Common myeloid progenitor, CD34-positive (primary cell): ENCODE measurements at regions not wholly inside any gene's neighbourhood (a gene's known extent, or its start where the extent isn't known, plus 50 kb on each side); places are given as distances from the start of the nearest gene placed in this dataset.
"Not testable (repeated sequence)": the region's sequence is repeated elsewhere in the genome, so short reads cannot be mapped to it uniquely, and the experiment has no call there.

Source experiments
- CTCF ChIA-PET: fragments of 350-600 bp; sonication (Branson Sonifier 250); formaldehyde crosslinking; loops from one replicate; lab custom pipeline; 2021; ENCODE audit warnings: antibody characterized with exemption; lab: Charles Lee
- POLR2A ChIA-PET: fragments of 350-600 bp; sonication (Branson Sonifier 250); formaldehyde crosslinking; loops from one replicate; lab custom pipeline; 2021; ENCODE audit warnings: antibody characterized with exemption; lab: Charles Lee
- DNase-seq, 3 donors: peaks; one replicate each; pipeline versions ENCODE4 v3.0.0 to v3.0.0-alpha.2; 2013
- H3K27ac ChIP-seq, 2 experiments: 1 replicate in 1 of 2; 2 replicates in 1 of 2; pipeline ENCODE4 v1.7.0; 2013; ENCODE audit warnings: inconsistent platforms in 2 of 2, low read length in 2 of 2, mild to moderate bottlenecking in 2 of 2, low read depth in 1 of 2, moderate library complexity in 1 of 2; ENCODE audit not compliant: severe bottlenecking in 2 of 2, insufficient read depth in 1 of 2, poor library complexity in 1 of 2
- H3K27me3 ChIP-seq, 5 experiments: replicated peaks in 2 of 5; 1 replicate in 3 of 5; 2 replicates in 2 of 5; pipeline versions ENCODE4 v1.6.1 to v1.7.0; 2013; ENCODE audit warnings: low read length in 4 of 5, mild to moderate bottlenecking in 2 of 5, moderate library complexity in 2 of 5, inconsistent platforms in 1 of 5; ENCODE audit not compliant: insufficient read depth in 5 of 5, control insufficient read depth in 4 of 5
- H3K36me3 ChIP-seq, 4 experiments: 1 replicate in 2 of 4; 2 replicates in 2 of 4; pipeline versions ENCODE4 v1.6.1 to v1.7.0; 2013; ENCODE audit warnings: low read length in 3 of 4, control low read depth in 1 of 4, mild to moderate bottlenecking in 1 of 4; ENCODE audit not compliant: control insufficient read depth in 4 of 4, insufficient read depth in 4 of 4
- H3K4me1 ChIP-seq, 4 experiments: 1 replicate in 3 of 4; 2 replicates in 1 of 4; pipeline versions ENCODE4 v1.6.1 to v1.7.1; 2013; ENCODE audit warnings: low read length in 3 of 4, mild to moderate bottlenecking in 3 of 4, control low read depth in 1 of 4, inconsistent platforms in 1 of 4, moderate library complexity in 1 of 4; ENCODE audit not compliant: control insufficient read depth in 4 of 4, insufficient read depth in 4 of 4; ENCODE audit errors: control extremely low read depth in 1 of 4
- H3K4me3 ChIP-seq, 7 experiments: 1 replicate in 4 of 7; 2 replicates in 3 of 7; pipeline versions ENCODE4 v1.5.1 to v1.7.0; 2013; ENCODE audit warnings: mild to moderate bottlenecking in 7 of 7, low read length in 6 of 7, moderate library complexity in 6 of 7, inconsistent platforms in 2 of 7, low read depth in 2 of 7, control low read depth in 1 of 7; ENCODE audit not compliant: insufficient read depth in 4 of 7, control insufficient read depth in 1 of 7; ENCODE audit errors: extremely low read depth in 1 of 7
- H3K9me3 ChIP-seq, 5 experiments: 1 replicate in 4 of 5; 2 replicates in 1 of 5; pipeline versions ENCODE4 v1.6.1 to v1.7.1; 2013; ENCODE audit warnings: low read length in 4 of 5, mild to moderate bottlenecking in 2 of 5, inconsistent platforms in 1 of 5, low read depth in 1 of 5, moderate library complexity in 1 of 5; ENCODE audit not compliant: control insufficient read depth in 4 of 5, insufficient read depth in 2 of 5; ENCODE audit errors: control extremely low read depth in 1 of 5
- WGBS: methylation state at CpG from one replicate; pipeline ENCODE4 v1.1.5; 2013; ENCODE audit not compliant: insufficient coverage; 5-methylcytosine and 5-hydroxymethylcytosine counted together

DNA sequence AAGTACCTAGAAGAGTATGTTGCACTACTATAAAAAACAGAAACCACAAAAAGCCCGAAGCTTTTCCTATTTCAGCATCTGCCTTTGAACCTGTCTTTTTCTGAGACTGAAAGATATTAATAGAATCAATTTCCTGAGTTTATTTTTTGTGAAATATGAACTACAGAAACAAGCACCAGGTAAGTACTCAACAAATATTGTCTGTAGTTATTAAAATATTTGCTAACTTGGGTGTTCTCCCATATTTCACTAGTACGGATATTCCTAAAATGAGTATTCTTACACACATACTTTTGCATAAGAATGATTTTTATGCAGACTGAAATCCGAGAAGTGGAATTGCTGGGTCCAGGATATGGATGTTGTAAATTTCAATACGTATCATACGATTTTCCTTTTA, 188.0 kb downstream of the OR4C45 start:
- ChIA-PET POLR2A (no interaction called here), CTCF (no interaction called here)
- Histone ChIP-seq H3K4me1 (no peaks in the 10 kb centered on the region), H3K36me3 (no peaks in the 10 kb centered on the region), H3K27me3 (no peaks in the 10 kb centered on the region), H3K4me3 (no peak overlapping the region), H3K9me3 (no peaks in the 10 kb centered on the region), H3K27ac (no peak overlapping the region)
- no CpG with 5 or more reads among the region's 5 CpGs for WGBS
- DNase-seq: no peak

DNA sequence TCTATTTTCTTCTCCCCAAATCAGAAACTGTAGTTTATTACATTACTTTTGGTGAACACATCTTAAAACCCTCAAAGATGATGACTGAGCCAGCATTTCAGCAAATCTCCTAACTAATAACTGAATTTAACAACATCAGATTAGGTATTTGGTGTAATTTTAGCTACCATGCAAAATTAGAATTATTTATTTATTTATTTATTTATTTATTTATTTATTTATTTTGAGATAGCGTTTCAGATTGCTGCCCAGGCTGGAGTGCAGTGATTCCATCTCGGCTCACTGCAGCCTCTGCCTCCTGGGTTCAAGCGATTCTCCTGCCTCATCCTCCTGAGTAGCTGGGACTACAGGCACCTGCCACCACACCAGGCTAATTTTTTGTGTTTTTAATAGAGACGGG, 205.7 kb downstream of the OR4C45 start:
- H3K36me3 ChIP-seq, H3K4me3 ChIP-seq, H3K9me3 ChIP-seq, CTCF ChIA-PET, H3K27me3 ChIP-seq, H3K4me1 ChIP-seq, DNase-seq, H3K27ac ChIP-seq: not testable (repeated sequence)
- POLR2A ChIA-PET: interaction anchor here (0.6 kb wide), 1 partner anchor 380 kb away, joined by 3 read pairs; no protein-coding TSS in a partner anchor
- WGBS: 86% methylated on average over 4 of the region's 4 CpGs

DNA sequence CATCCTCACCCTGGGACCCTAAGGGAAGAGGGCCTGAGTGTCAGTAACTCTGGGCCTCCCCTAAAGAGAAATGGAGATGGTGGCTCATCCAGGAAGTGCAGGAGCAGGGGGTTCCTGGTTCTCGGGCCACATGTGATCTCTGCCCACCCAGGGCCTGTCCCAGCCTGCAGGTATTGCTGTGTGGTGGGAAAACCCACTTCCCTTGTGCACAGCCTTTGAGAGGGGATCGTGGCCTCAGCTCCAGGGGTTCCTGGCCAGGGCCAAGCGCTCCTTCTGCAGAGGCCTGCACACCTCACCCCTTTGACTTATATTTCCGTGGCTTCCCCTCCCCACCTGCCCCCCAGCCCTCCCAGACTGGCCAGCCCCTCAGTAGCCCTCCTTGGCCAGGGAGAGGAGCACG, 213.5 kb downstream of the OR4C45 start:
- Histone ChIP-seq H3K4me3 (no peak overlapping the region), H3K27me3 (no peaks in the 10 kb centered on the region), H3K9me3 (peaks cover 0 to 16% (median 0%) of the 10 kb centered on the region in 5 experiments), H3K36me3 (no peaks in the 10 kb centered on the region), H3K4me1 (no peaks in the 10 kb centered on the region), H3K27ac (no peak overlapping the region)
- 59% methylated on average over 4 of the region's 5 CpGs for WGBS
- CTCF ChIA-PET: no interaction called here
- POLR2A ChIA-PET: no interaction called here
- no peak for DNase-seq

GRCh38 chr11:50246699-50247098, 214.0 kb downstream of the OR4C45 start:
- no peak for DNase-seq
- no peaks in the 10 kb centered on the region for H3K4me1 ChIP-seq
- WGBS: 95% methylated on average over 15 of the region's 16 CpGs
- CTCF ChIA-PET: no interaction called here
- H3K9me3 ChIP-seq: peaks cover 0 to 16% (median 0%) of the 10 kb centered on the region in 5 experiments
- H3K27me3 ChIP-seq: no peaks in the 10 kb centered on the region
- H3K36me3 ChIP-seq: no peaks in the 10 kb centered on the region
- POLR2A ChIA-PET: no interaction called here
- H3K4me3 ChIP-seq: no peak overlapping the region
- no peak overlapping the region for H3K27ac ChIP-seq

GRCh38 chr11:50247309-50247874, 214.7 kb downstream of the OR4C45 start:
- H3K4me3 ChIP-seq: no peak overlapping the region
- 93% methylated on average over 20 of the region's 20 CpGs for WGBS
- POLR2A ChIA-PET: no interaction called here
- H3K27ac ChIP-seq: no peak overlapping the region
- H3K4me1 ChIP-seq: no peaks in the 10 kb centered on the region
- no peaks in the 10 kb centered on the region for H3K36me3 ChIP-seq
- CTCF ChIA-PET: no interaction called here
- no peaks in the 10 kb centered on the region for H3K27me3 ChIP-seq
- no peak for DNase-seq
- peaks cover 0 to 16% (median 0%) of the 10 kb centered on the region in 5 experiments for H3K9me3 ChIP-seq

- Histone ChIP-seq H3K27ac (no peak overlapping the region), H3K4me3 (no peak overlapping the region), H3K27me3 (no peaks in the 10 kb centered on the region), H3K9me3 (peaks cover 0 to 1% (median 0%) of the 10 kb centered on the region in 5 experiments), H3K36me3 (no peaks in the 10 kb centered on the region), H3K4me1 (no peaks in the 10 kb centered on the region)
- no peak for DNase-seq
- POLR2A ChIA-PET: no interaction called here
- WGBS: 68% methylated on average over 26 of the region's 26 CpGs
- CTCF ChIA-PET: no interaction called here
Measured at GRCh38 chr11:50267851-50268250, 235.2 kb downstream of the OR4C45 start.

DNA sequence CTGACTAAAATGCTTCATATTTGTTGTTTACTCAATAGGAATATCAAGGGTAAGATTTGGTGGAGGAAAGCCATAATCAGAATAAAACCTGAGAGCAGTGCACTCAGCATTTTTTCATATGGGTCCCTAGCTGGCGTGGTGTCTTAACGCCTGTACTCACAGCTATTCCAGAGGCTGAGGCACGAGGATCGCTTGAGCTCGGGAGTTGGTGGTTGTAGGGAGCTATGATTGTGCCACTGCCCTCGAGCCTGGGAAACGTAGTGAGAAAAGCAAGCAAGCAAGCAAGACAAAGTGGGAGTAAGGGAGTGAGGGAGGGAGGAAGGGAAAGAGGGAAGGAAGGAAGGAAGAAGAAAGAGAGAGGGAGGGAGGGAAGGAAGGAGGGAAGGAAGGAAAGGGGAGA, 242.5 kb downstream of the OR4C45 start:
- Histone ChIP-seq H3K27ac (no peak overlapping the region), H3K9me3 (peaks cover 0 to 7% (median 4%) of the 10 kb centered on the region in 5 experiments), H3K4me1 (no peaks in the 10 kb centered on the region), H3K36me3 (no peaks in the 10 kb centered on the region), H3K4me3 (no peak overlapping the region), H3K27me3 (no peaks in the 10 kb centered on the region)
- POLR2A ChIA-PET: no interaction called here
- CTCF ChIA-PET: no interaction called here
- WGBS: 83% methylated on average over 7 of the region's 7 CpGs
- no peak for DNase-seq
